HUDEP-2 (cell line): ENCODE measurements at regions not wholly inside any gene's neighbourhood (a gene's known extent, or its start where the extent isn't known, plus 50 kb on each side); places are given as distances from the start of the nearest gene placed in this dataset.
"Not testable (repeated sequence)": the region's sequence is repeated elsewhere in the genome, so short reads cannot be mapped to it uniquely, and the experiment has no call there.

Source experiments
- DNase-seq, 76 experiments: peaks; one replicate each; lab custom pipeline; 2025; ENCODE audit not compliant: unreplicated experiment in 76 of 76; lab: John Stamatoyannopoulos, UW

DNA sequence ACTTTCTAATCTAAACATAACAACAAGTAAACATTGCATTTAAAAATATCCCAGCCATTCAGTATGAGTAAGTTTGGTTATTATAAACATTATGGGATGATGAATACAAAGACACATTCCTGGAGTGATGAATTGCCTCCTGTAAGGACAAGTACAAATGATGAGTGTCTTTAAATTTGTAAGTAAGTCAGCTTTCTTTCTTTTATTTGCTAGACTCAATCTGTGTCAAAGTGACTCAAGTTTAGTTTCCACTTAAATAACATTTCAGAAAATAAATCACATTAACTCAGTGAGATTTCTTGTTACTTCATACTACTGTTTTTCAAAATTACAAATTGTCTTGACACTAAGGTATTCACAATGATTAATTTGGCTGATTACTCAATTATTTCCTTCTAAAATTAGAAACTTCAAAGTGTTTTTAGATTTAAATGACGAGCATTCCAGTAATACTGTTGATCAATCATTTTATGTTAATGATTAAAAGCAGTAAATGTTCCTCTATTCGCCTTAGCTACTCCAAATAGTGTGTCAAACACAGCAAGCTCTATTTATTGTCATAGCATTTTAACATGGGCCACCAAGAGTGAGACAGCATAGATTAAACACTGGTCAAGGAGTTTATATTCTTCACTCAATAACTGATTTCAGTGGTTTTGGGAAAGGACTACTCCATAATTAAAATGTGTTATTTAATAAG lies 658.0 kb upstream of the MDGA2 start:
- no peak for DNase-seq

DNA sequence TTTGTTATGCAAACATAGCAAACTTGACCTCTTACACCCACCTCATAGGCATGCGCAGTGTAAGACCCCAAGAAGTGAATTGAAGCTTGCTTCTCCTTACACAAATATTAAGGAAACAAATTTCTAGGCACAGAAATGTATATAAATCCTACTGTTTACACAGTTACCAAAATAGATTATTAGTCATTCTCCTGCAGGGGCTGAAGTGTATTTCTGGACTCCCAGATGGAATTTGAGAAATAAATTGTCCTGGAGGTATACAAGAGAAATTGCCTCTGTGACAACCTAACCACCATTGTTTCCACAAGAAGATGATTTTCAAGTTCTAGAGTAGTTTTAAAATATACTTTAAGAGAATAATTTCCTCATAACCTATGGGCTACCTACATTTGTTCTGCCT lies 656.0 kb upstream of the MDGA2 start:
- no peak for DNase-seq

GRCh38 chr14:48325486-48325885 lies 650.1 kb upstream of the MDGA2 start:
- DNase-seq: no peak

- DNase-seq: no peak
Measured at GRCh38 chr14:48323665-48324064, 648.3 kb upstream of the MDGA2 start.

- DNase-seq: no peak
Measured at GRCh38 chr14:48319823-48320222, 644.4 kb upstream of the MDGA2 start.

DNA sequence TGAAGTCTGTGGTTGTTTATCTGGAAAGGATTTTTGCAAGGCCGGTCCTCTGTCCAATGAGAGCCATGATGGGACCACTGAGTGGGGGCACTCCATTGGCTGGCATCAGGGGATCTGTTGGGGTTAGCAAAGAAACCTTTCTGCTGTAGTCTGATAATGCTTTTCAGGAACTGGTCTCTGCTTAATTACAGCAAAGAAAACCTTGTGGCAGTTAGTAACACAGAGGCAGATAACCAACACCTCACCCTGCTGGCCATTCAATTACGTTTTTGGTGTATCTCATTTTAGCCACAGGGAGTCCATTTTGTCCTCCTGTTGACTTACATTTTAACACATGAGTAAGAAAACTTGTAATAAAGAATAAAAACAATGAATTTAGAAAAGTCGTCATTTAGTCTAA lies 629.3 kb upstream of the MDGA2 start:
- no peak for DNase-seq

DNA sequence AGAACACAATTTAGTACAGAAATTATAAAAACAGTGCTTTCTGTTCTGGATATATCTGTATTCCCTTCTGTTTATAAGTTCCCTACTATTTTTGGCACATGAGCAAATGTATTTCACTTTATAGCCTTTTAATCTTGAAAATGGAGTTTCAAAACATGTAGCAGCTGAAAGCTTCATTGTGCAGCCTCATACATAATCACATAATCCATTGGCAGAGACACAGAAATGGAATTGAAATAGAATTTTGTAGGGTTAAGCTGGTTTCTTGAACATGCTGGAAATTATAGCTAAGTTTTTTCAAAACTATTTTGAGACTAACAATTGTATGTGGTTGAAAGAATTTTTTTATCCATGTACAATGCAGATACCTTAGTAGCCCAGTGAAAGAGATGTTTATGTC lies 614.3 kb upstream of the MDGA2 start:
- DNase-seq: no peak

DNA sequence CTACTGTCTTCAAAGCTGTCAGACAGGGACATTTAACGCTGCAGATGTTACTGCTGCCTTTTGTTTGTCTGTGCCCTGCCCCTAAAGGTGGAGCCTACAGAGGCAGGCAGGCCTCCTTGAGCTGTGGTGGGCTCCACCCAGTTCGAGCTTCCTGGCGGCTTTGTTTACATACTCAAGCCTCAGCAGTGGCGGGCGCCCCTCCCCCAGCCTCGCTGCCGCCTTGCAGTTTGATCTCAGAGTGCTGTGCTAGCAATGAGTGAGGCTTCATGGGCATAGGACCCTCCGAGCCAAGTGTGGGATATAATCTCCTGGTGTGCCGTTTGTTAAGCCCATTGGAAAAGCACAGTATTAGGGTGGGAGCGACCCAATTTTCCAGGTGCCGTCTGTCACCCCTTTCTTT lies 609.8 kb upstream of the MDGA2 start:
- not testable (repeated sequence) for DNase-seq

GRCh38 chr14:48275301-48275700 lies 599.9 kb upstream of the MDGA2 start:
- no peak for DNase-seq

DNA sequence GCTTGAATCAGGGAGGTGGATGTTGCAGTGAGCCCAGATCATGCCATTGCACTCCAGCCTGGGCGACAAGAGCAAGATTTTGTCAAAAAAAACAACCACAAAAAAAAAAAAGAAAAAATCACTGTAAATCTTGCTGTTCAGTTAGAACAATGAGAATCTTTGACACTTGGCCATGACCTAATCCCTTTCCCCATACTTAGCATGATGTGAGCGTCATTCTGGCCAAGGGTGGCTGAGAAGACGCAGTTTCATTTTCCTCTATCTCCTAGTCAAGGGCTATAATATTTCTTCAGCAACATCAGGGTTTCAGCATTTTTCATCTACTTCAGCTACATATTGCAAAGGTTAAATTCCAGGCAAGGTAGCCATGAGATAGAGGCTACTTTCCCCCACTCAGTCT lies 599.4 kb upstream of the MDGA2 start:
- DNase-seq: no peak

DNA sequence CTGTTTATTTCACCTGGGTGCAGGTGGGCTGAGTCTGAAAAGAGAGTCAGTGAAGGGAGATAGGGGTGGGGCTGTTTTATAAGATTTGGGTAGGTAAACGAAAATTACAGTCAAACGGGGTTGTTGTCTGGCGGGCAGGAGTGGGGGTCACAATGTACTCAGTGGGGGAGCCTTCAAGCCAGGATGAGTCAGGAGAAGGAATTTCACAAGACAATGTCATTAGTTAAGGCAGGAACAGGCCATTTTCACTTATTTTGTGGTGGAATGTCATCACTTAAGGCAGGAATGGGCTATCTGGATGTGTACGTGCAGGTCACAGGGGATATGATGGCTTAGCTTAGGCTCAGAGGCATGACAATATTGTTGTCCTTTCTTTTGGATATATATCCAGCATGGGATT lies 592.5 kb upstream of the MDGA2 start:
- DNase-seq: not testable (repeated sequence)

GRCh38 chr14:48266201-48266600 lies 590.8 kb upstream of the MDGA2 start:
- not testable (repeated sequence) for DNase-seq

- no peak for DNase-seq
Measured at GRCh38 chr14:48261436-48261835, 586.0 kb upstream of the MDGA2 start.

GRCh38 chr14:48260394-48261295 lies 585.2 kb upstream of the MDGA2 start:
- not testable (repeated sequence) for DNase-seq

DNA sequence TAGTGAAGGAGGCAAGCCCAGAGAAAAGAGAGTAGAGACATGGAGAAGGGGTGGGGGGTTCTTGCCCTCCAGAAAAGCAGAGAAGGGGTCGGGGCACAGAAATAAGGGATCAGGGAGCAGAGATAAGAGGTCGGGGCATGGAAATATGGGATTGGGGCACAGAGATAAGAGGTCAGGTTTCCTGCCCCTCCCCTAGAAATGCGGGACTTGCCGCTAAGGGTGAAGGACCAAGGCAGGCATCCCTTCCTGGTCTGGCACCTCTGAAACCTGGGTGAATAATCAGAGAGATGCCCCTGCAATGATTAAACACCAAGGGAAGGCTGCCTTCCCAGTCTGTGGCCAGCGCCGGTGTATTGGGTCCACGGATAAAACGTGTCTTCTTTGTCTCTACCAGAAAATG lies 584.5 kb upstream of the MDGA2 start:
- not testable (repeated sequence) for DNase-seq

- not testable (repeated sequence) for DNase-seq
Measured at GRCh38 chr14:48259232-48259631, 583.8 kb upstream of the MDGA2 start.

- DNase-seq: not testable (repeated sequence)
Measured at GRCh38 chr14:48258703-48259102, 583.3 kb upstream of the MDGA2 start.

DNA sequence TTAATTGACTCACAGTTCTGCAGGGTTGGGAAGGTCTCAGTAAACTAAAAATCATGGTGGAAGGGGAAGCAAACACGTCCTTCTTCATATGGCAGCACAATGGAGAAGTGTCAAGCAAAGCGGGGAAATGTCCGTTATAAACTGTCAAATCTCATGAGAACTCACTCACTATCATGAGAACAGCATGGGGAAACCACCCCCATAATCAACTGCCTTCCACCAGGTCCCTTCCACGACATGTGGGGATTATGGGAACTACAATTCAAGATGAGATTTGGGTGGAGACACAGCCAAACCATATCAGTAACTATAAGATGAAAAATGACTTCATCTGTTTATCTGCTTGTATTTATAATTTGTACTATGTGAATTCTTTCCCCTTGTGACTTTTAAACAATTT lies 577.6 kb upstream of the MDGA2 start:
- no peak for DNase-seq

GRCh38 chr14:48251290-48251689 lies 575.9 kb upstream of the MDGA2 start:
- DNase-seq: no peak

- no peak for DNase-seq
Measured at GRCh38 chr14:48250575-48250974, 575.2 kb upstream of the MDGA2 start.

GRCh38 chr14:48247977-48248376 lies 572.6 kb upstream of the MDGA2 start:
- DNase-seq: no peak

DNA sequence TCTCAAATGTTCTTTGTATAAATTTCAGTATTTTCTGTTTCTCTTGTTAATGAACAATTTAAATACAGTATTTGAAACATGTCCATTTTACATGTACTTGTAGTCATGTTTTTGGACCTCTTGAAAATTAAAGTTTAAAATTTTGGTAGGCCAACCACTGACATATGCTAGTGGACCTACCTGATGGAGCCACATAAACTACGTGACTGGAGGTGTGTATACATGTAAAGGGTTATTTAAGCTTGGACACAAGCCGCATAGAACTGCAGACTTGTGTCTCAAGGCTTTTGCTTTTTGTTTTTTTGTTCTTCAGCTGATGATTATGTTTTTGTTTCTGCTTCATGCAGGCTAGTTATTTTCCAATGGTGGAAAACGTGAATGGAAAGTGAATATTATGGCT lies 568.5 kb upstream of the MDGA2 start:
- no peak for DNase-seq
